ENCODE measurements at regions not wholly inside any gene's neighbourhood (a gene's known extent, or its start where the extent isn't known, plus 50 kb on each side); places are given as distances from the start of the nearest gene placed in this dataset.

DNA sequence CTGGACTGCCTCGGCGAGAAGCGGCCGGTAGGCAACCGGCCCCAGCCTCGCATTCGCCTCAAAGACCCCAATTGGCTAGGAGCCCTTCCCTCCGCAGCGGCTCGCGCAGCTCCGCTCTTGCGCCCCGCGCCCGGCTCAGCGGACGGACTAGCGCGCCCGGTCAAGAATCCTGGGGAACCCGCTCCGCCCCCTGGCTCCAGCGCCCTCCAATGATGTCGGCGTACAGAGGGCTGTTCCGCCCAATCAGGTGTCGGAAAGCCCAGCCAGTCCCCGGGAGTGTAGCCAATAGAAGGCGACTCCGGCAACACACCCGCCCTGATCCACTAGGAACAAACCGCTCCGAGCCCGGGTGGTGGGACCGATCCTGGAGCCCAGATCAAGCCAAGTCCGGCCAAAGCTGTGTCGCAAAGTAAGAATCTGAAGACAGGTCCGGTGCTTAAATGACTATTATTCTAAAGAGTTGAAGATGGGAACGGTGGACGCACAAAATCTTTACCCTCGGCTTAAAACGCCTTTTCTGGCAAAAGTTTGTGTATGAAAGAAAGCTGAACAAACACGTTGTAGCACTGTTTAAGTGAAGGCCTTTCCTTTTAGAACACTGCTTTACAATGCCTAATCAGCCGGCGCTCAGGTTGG lies 132.2 kb downstream of the OGFRL1 start:
- Histone ChIP-seq H3K9me3 (replicated peaks; ENCODE audit: control insufficient read depth, insufficient read depth, low read length) (no peaks in the 10 kb centered on the region), H2AFZ (ENCODE audit: low read depth, low read length) (peak overlapping the region; percentile 95), H3K27ac (ENCODE audit: insufficient read depth, low read depth, low read length) (peak overlapping the region; percentile 71), H3K9me1 (replicated peaks; ENCODE audit: control insufficient read depth, extremely low read depth, insufficient read depth, low read length) (no peaks in the 10 kb centered on the region), H3K4me3 (replicated peaks in 1 of 3; ENCODE audit: insufficient read depth in 1 of 3, low read depth in 1 of 3, low read length in 3 of 3) (peak overlapping the region; percentile 65 to 97 (median 93)), H3K27me3 (ENCODE audit: control insufficient read depth in 2 of 2, insufficient read depth in 2 of 2, low read length in 2 of 2) (no peaks in the 10 kb centered on the region), H3K79me2 (ENCODE audit: control insufficient read depth, insufficient read depth, low read length) (peaks cover 42% of the 10 kb centered on the region), H3K4me2 (ENCODE audit: insufficient read depth, low read length) (peak overlapping the region; percentile 93), H4K20me1 (replicated peaks; ENCODE audit: control insufficient read depth, extremely low read depth, insufficient read depth, low read length) (no peaks in the 10 kb centered on the region), H3K9ac (replicated peaks; ENCODE audit: extremely low read depth, insufficient read depth, low read length) (peak overlapping the region; percentile 85), H3K4me1 (ENCODE audit: control insufficient read depth, extremely low read depth, insufficient read depth, low read length) (peaks cover 18% of the 10 kb centered on the region), H3K36me3 (ENCODE audit: control insufficient read depth in 2 of 2, extremely low read depth in 1 of 2, insufficient read depth in 2 of 2, low read length in 2 of 2) (peaks cover 5 to 8% of the 10 kb centered on the region in 2 experiments)
- dilution Hi-C loops (cut with MboI; ENCODE audit: extremely low pct_ligation_motif_present, low sequenced_read_pairs) (no loop called here), intact Hi-C loops (cut with micrococcal nuclease) (loop anchor here (1.0 kb wide), 4 partner anchors 17 to 89 kb away; no protein-coding TSS in a partner anchor)
- FAIRE-seq (peak; percentile 97), DNase-seq (ENCODE audit: low read depth, low spot score) (peak; percentile 97)
- ChIA-PET POLR2A (interaction anchor here (0.8 to 1.2 kb wide), 2 partner anchors 17 to 133 kb away, joined by 3 to 4 read pairs; partner anchors contain the start of gene OGFRL1), CTCF (interaction anchor here (0.7 to 4.2 kb wide), 8 partner anchors 12 to 230 kb away, joined by 3 to 53 read pairs (median 4); no protein-coding TSS in a partner anchor)
- TSS peak; percentile 80 for BruUV-seq (replicated peaks)
- peak; percentile 93 for TF ChIP-seq POLR2AphosphoS5 (IDR thresholded peaks at IDR 0.05; ENCODE audit: insufficient read depth, low read depth, low read length)
- peak; percentile 89 for TF ChIP-seq POLR2A (IDR thresholded peaks at IDR 0.05; ENCODE audit: low read depth, low read length)
- no peak for TF ChIP-seq MAX (IDR thresholded peaks at IDR 0.05; ENCODE audit: insufficient read depth, insufficient read length)
- TF ChIP-seq FOS (IDR thresholded peaks at IDR 0.05; ENCODE audit: borderline replicate concordance, insufficient read depth, low read length) = no peak

DNA sequence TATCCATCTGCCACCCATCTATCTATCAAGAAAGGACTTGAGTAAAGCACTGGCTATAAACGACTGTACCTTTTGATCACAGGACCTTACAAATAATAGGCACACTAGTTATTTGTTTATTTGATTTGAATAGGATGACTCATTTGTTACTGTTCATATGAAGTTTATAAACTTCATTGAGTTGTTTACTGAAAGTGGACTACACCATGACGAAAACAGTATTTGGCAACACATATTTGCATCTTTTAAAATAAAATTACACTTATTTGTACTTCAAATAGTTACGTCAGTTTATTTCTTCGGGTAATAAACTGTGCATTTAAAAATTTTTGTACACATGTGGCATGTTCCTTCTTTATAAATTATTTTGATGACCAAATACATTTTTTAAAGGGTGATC lies 133.0 kb downstream of the OGFRL1 start:
- ChIA-PET CTCF (interaction anchor here (0.8 to 4.2 kb wide), 4 partner anchors 11 to 61 kb away, joined by 3 to 53 read pairs (median 12); no protein-coding TSS in a partner anchor), POLR2A (no interaction called here)
- H3K27me3 ChIP-seq (ENCODE audit: control insufficient read depth in 2 of 2, insufficient read depth in 2 of 2, low read length in 2 of 2) = no peaks in the 10 kb centered on the region
- intact Hi-C loops (cut with micrococcal nuclease) = no loop called here
- H3K4me3 ChIP-seq (replicated peaks in 1 of 3; ENCODE audit: insufficient read depth in 1 of 3, low read depth in 1 of 3, low read length in 3 of 3) = no peak overlapping the region
- H3K4me1 ChIP-seq (ENCODE audit: control insufficient read depth, extremely low read depth, insufficient read depth, low read length) = peaks cover 18% of the 10 kb centered on the region
- no peak for DNase-seq (ENCODE audit: low read depth, low spot score)
- H3K79me2 ChIP-seq (ENCODE audit: control insufficient read depth, insufficient read depth, low read length) = peaks cover 36% of the 10 kb centered on the region
- H4K20me1 ChIP-seq (replicated peaks; ENCODE audit: control insufficient read depth, extremely low read depth, insufficient read depth, low read length) = no peaks in the 10 kb centered on the region
- H3K36me3 ChIP-seq (ENCODE audit: control insufficient read depth in 2 of 2, extremely low read depth in 1 of 2, insufficient read depth in 2 of 2, low read length in 2 of 2) = peaks cover 0 to 4% of the 10 kb centered on the region in 2 experiments
- no TSS peak for BruUV-seq (replicated peaks)
- no peak for TF ChIP-seq POLR2AphosphoS5 (IDR thresholded peaks at IDR 0.05; ENCODE audit: insufficient read depth, low read depth, low read length)
- H3K27ac ChIP-seq (ENCODE audit: insufficient read depth, low read depth, low read length) = no peak overlapping the region
- dilution Hi-C loops (cut with MboI; ENCODE audit: extremely low pct_ligation_motif_present, low sequenced_read_pairs) = no loop called here
- FAIRE-seq = no peak
- H3K4me2 ChIP-seq (ENCODE audit: insufficient read depth, low read length) = peak overlapping the region; percentile 93
- no peak overlapping the region for H2AFZ ChIP-seq (ENCODE audit: low read depth, low read length)
- H3K9ac ChIP-seq (replicated peaks; ENCODE audit: extremely low read depth, insufficient read depth, low read length) = no peak overlapping the region
- H3K9me3 ChIP-seq (replicated peaks; ENCODE audit: control insufficient read depth, insufficient read depth, low read length) = no peaks in the 10 kb centered on the region
- H3K9me1 ChIP-seq (replicated peaks; ENCODE audit: control insufficient read depth, extremely low read depth, insufficient read depth, low read length) = no peaks in the 10 kb centered on the region
